ENCODE measurements at regions not wholly inside any gene's neighbourhood (a gene's known extent, or its start where the extent isn't known, plus 50 kb on each side); places are given as distances from the start of the nearest gene placed in this dataset.

GRCh38 chr18:67672716-67673115 lies 156.2 kb upstream of the DSEL start:
- TF ChIP-seq, protein P1, sequence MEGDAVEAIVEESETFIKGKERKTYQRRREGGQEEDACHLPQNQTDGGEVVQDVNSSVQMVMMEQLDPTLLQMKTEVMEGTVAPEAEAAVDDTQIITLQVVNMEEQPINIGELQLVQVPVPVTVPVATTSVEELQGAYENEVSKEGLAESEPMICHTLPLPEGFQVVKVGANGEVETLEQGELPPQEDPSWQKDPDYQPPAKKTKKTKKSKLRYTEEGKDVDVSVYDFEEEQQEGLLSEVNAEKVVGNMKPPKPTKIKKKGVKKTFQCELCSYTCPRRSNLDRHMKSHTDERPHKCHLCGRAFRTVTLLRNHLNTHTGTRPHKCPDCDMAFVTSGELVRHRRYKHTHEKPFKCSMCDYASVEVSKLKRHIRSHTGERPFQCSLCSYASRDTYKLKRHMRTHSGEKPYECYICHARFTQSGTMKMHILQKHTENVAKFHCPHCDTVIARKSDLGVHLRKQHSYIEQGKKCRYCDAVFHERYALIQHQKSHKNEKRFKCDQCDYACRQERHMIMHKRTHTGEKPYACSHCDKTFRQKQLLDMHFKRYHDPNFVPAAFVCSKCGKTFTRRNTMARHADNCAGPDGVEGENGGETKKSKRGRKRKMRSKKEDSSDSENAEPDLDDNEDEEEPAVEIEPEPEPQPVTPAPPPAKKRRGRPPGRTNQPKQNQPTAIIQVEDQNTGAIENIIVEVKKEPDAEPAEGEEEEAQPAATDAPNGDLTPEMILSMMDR (conservative IDR thresholded peaks at IDR 0.05), result no peak
- no peak for TF ChIP-seq EZH2 (IDR thresholded peaks at IDR 0.05; ENCODE audit: low read depth)
